Suprapubic skin (tissue), 4 donors: ENCODE measurements at regions not wholly inside any gene's neighbourhood (a gene's known extent, or its start where the extent isn't known, plus 50 kb on each side); places are given as distances from the start of the nearest gene placed in this dataset.

ENCODE experiments used
- CTCF ChIP-seq, 2 donors: fragments of 200-600 bp in 1 of 2; fragments of 450-650 bp in 1 of 2; sonication (generic) in 1 of 2; IDR thresholded peaks; one replicate each; pipeline ENCODE4 v1.5.1; 2016 to 2019; ENCODE audit warnings: antibody characterized with exemption in 2 of 2, mild to moderate bottlenecking in 1 of 2, moderate library complexity in 1 of 2
- POLR2A ChIP-seq, 2 donors: fragments of 450-650 bp; IDR thresholded peaks; one replicate each; pipeline ENCODE4 v1.6.1; 2017; ENCODE audit warnings: antibody characterized with exemption in 2 of 2, mild to moderate bottlenecking in 2 of 2, moderate library complexity in 2 of 2
- POLR2AphosphoS5 ChIP-seq, 3 donors: sonication (generic); formaldehyde crosslinking; IDR thresholded peaks; one replicate each; pipeline ENCODE4 v1.6.1; 2017; ENCODE audit warnings: antibody characterized with exemption in 3 of 3

- TF ChIP-seq CTCF (IDR thresholded peaks at IDR 0.05) (no peak), POLR2AphosphoS5 (IDR thresholded peaks at IDR 0.05) (no peak), POLR2A (IDR thresholded peaks at IDR 0.05) (no peak)
These were observed 54.7 kb upstream of the RND3 start for GRCh38 chr2:150542172-150542571.
